A549 (cell line): ENCODE measurements at regions not wholly inside any gene's neighbourhood (a gene's known extent, or its start where the extent isn't known, plus 50 kb on each side); places are given as distances from the start of the nearest gene placed in this dataset.

Experiments
- ATAC-seq, 2 experiments: fragments of 200-7000 bp in 1 of 2; fragments of >200 bp in 1 of 2; cut with Nextera tagmentation in 1 of 2; cut with Tn5 transposase in 1 of 2; 3 replicates each; pipeline versions ENCODE4 v1.8.0 to v1.9.1; 2018 to 2020; ENCODE audit warnings: mild to moderate bottlenecking in 1 of 2, moderate library complexity in 1 of 2
- CTCF ChIA-PET: fragments of 300-600 bp; sonication (Branson Sonifier 250); formaldehyde crosslinking; extraction: SDS; loops from one replicate; lab custom pipeline; 2021; ENCODE audit warnings: antibody characterized with exemption, inconsistent platforms; lab: Yijun Ruan, JAX
- POLR2A ChIA-PET: fragments of 350-600 bp; formaldehyde crosslinking; extraction: SDS; loops from one replicate; lab custom pipeline; 2021; ENCODE audit warnings: antibody characterized with exemption, inconsistent platforms; lab: Yijun Ruan, JAX
- DNase-seq, 2 experiments: peaks; one replicate each; pipeline versions ENCODE4 v3.0.0 to v3.0.0-alpha.2; 2011 to 2016; ENCODE audit warnings: low read depth in 1 of 2, low spot score in 1 of 2
- FAIRE-seq: peaks from 2 replicates; lab custom pipeline; 2011; peaks lifted over from hg19 to GRCh38; lab: Jason Lieb, UNC
- H3K27ac ChIP-seq, 2 experiments: fragments of >200 bp; sonication (Bioruptor Twin); formaldehyde crosslinking; 3 replicates each; pipeline ENCODE4 v1.5.1; 2016 to 2017
- H3K4me1 ChIP-seq: fragments of >200 bp; sonication (Bioruptor Twin); formaldehyde crosslinking; 3 replicates; pipeline ENCODE4 v1.6.1; 2016
- H3K4me2 ChIP-seq: fragments of >200 bp; sonication (Bioruptor Twin); formaldehyde crosslinking; 3 replicates; pipeline ENCODE4 v1.6.1; 2016
- H3K4me3 ChIP-seq: fragments of >200 bp; sonication (Bioruptor Twin); formaldehyde crosslinking; 3 replicates; pipeline ENCODE4 v1.5.1; 2016
- H3K9me3 ChIP-seq: fragments of >200 bp; sonication (Bioruptor Twin); formaldehyde crosslinking; 3 replicates; pipeline ENCODE4 v1.6.1; 2016
- CHD2 ChIP-seq: fragments of 150-350 bp; IDR thresholded peaks from 2 replicates; pipeline ENCODE4 v1.6.1; 2014; ENCODE audit warnings: low read length; ENCODE audit not compliant: partially characterized antibody
- CHD4 ChIP-seq: fragments of 200-600 bp; sonication (generic); IDR thresholded peaks from 2 replicates; pipeline ENCODE4 v1.6.1; 2016; ENCODE audit warnings: antibody characterized with exemption, mild to moderate bottlenecking, borderline replicate concordance
- CTCF ChIP-seq: fragments of >200 bp; sonication (Bioruptor Twin); formaldehyde crosslinking; IDR thresholded peaks from 3 replicates; pipeline ENCODE4 v1.5.1; 2016
- ESRRA ChIP-seq: fragments of 150-350 bp; IDR thresholded peaks from 2 replicates; pipeline ENCODE4 v1.6.1; 2014; ENCODE audit warnings: mild to moderate bottlenecking, low read length, borderline replicate concordance
- FOSL2 ChIP-seq, 2 experiments: fragments of 450-650 bp in 1 of 2; fragments of >200 bp in 1 of 2; sonication (Bioruptor Twin) in 1 of 2; formaldehyde crosslinking; IDR thresholded peaks; 2 replicates each; pipeline versions ENCODE4 v1.5.0 to v1.6.1; 2016 to 2020; ENCODE audit warnings: mild to moderate bottlenecking in 1 of 2, moderate library complexity in 1 of 2
- HEYL ChIP-seq: fragments of 250-450 bp; sonication (Bioruptor Pico); IDR thresholded peaks from 2 replicates; pipeline ENCODE4 v1.8.0; 2021; ENCODE audit warnings: mild to moderate bottlenecking, moderate library complexity
- JUN ChIP-seq, 2 experiments: fragments of >200 bp; sonication (Bioruptor Twin); formaldehyde crosslinking; IDR thresholded peaks; 2 replicates in 1 of 2; 3 replicates in 1 of 2; pipeline ENCODE4 v1.6.1; 2016 to 2017
- JUNB ChIP-seq: fragments of >200 bp; sonication (Bioruptor Twin); formaldehyde crosslinking; IDR thresholded peaks from 2 replicates; pipeline ENCODE4 v1.6.1; 2016
- KDM1A ChIP-seq: fragments of 200-600 bp; sonication (generic); IDR thresholded peaks from 2 replicates; pipeline ENCODE4 v1.6.1; 2016; ENCODE audit warnings: low read depth, mild to moderate bottlenecking
- KDM5A ChIP-seq: fragments of 200-600 bp; sonication (generic); IDR thresholded peaks from 2 replicates; pipeline ENCODE4 v1.6.1; 2016; ENCODE audit warnings: antibody characterized with exemption, mild to moderate bottlenecking
- MAFK ChIP-seq: fragments of 450-650 bp; IDR thresholded peaks from 2 replicates; pipeline ENCODE4 v1.6.1; 2014; ENCODE audit not compliant: partially characterized antibody
- MAZ ChIP-seq: fragments of 150-350 bp; IDR thresholded peaks from 2 replicates; pipeline ENCODE4 v1.6.1; 2014; ENCODE audit warnings: antibody characterized with exemption, low read depth, low read length, borderline replicate concordance
- PBX3 ChIP-seq: IDR thresholded peaks from 2 replicates; pipeline ENCODE4 v1.6.1; 2012
- PHF8 ChIP-seq: fragments of 200-600 bp; sonication (generic); IDR thresholded peaks from 2 replicates; pipeline ENCODE4 v1.6.1; 2016; ENCODE audit warnings: low read depth, mild to moderate bottlenecking, antibody characterized with exemption, moderate library complexity, borderline replicate concordance
- RAD21 ChIP-seq, 2 experiments: fragments of >200 bp in 1 of 2; sonication (Bioruptor Twin) in 1 of 2; formaldehyde crosslinking in 1 of 2; IDR thresholded peaks in 1 of 2; conservative IDR thresholded peaks in 1 of 2; 2 replicates in 1 of 2; 3 replicates in 1 of 2; pipeline ENCODE4 v1.6.1; 2012 to 2018; ENCODE audit warnings: inconsistent platforms in 1 of 2
- RARB ChIP-seq: fragments of 250-450 bp; sonication (Bioruptor Pico); IDR thresholded peaks from 2 replicates; pipeline ENCODE4 v1.8.0; 2021; ENCODE audit warnings: mild to moderate bottlenecking, moderate library complexity
- REST ChIP-seq: fragments of 200-600 bp; sonication (generic); IDR thresholded peaks from 2 replicates; pipeline ENCODE4 v1.6.1; 2016; ENCODE audit warnings: antibody characterized with exemption, mild to moderate bottlenecking, moderate library complexity
- RNF2 ChIP-seq: fragments of 200-600 bp; sonication (generic); IDR thresholded peaks from 2 replicates; pipeline ENCODE4 v1.6.1; 2016; ENCODE audit warnings: low read depth, mild to moderate bottlenecking, antibody characterized with exemption, moderate library complexity, borderline replicate concordance
- SREBF2 ChIP-seq: fragments of 450-650 bp; IDR thresholded peaks from 2 replicates; pipeline ENCODE4 v1.6.1; 2014; ENCODE audit warnings: mild to moderate bottlenecking, moderate library complexity
- TFCP2L1 ChIP-seq: fragments of 250-450 bp; sonication (Bioruptor Pico); IDR thresholded peaks from 2 replicates; pipeline ENCODE4 v1.5.0; 2021; ENCODE audit warnings: mild to moderate bottlenecking
- TP53 ChIP-seq: fragments of 250-450 bp; sonication (Bioruptor Pico); IDR thresholded peaks from 2 replicates; pipeline ENCODE4 v1.5.0; 2021; ENCODE audit warnings: mild to moderate bottlenecking, moderate library complexity
- ZC3H11A ChIP-seq: fragments of 450-650 bp; IDR thresholded peaks from 2 replicates; pipeline ENCODE4 v1.6.1; 2014; ENCODE audit warnings: antibody characterized with exemption, mild to moderate bottlenecking
- ZFP36 ChIP-seq: fragments of 450-650 bp; IDR thresholded peaks from 2 replicates; pipeline ENCODE4 v1.6.1; 2014; ENCODE audit warnings: borderline replicate concordance; ENCODE audit not compliant: partially characterized antibody
- ZNF302 ChIP-seq: fragments of 250-450 bp; sonication (Bioruptor Pico); IDR thresholded peaks from 2 replicates; pipeline ENCODE4 v1.9.0; 2021; ENCODE audit warnings: inconsistent platforms, mild to moderate bottlenecking, moderate library complexity
- ZSCAN20 ChIP-seq: fragments of 250-450 bp; sonication (Bioruptor Pico); IDR thresholded peaks from 2 replicates; pipeline ENCODE4 v1.8.0; 2022; ENCODE audit warnings: mild to moderate bottlenecking, moderate library complexity
- WGBS: methylation state at CpG from one replicate; pipeline ENCODE4 v1.1.6; 2017; ENCODE audit errors: missing lambda C conversion rate; 5-methylcytosine and 5-hydroxymethylcytosine counted together

- no peak for TF ChIP-seq ZC3H11A
- no peak for TF ChIP-seq ZNF302 (CRISPR knock-in tag)
- TF ChIP-seq TFCP2L1 (CRISPR knock-in tag) = no peak
- TF ChIP-seq PBX3 = no peak
- no peak for TF ChIP-seq FOSL2 (IDR thresholded peaks at IDR 0.05)
- TF ChIP-seq FOSL2 (CRISPR knock-in tag; IDR thresholded peaks at IDR 0.05) = no peak
- TF ChIP-seq, all 56 proteins: peak for 0
- Histone ChIP-seq H3K4me3 (no peak overlapping the region), H3K9me3 (no peaks in the 10 kb centered on the region), H3K27ac (no peak overlapping the region), H3K4me2 (no peak overlapping the region), H3K4me1 (no peaks in the 10 kb centered on the region)
- WGBS = 75% methylated on average over 4 of the region's 4 CpGs
- no peak for DNase-seq
- ChIA-PET CTCF (no interaction called here), POLR2A (no interaction called here)
- FAIRE-seq = no peak
- ATAC-seq = no peak
These were observed 141.9 kb downstream of the SPRY2 start for GRCh38 chr13:80199067-80199466.

- Histone ChIP-seq H3K9me3 (no peaks in the 10 kb centered on the region), H3K4me3 (no peak overlapping the region), H3K4me1 (no peaks in the 10 kb centered on the region), H3K4me2 (no peak overlapping the region), H3K27ac (no peak overlapping the region)
- ATAC-seq = no peak
- no peak for FAIRE-seq
- no peak for TF ChIP-seq HEYL (CRISPR knock-in tag)
- no peak for TF ChIP-seq ZFP36
- no peak for TF ChIP-seq ZSCAN20
- no peak for TF ChIP-seq MAFK
- TF ChIP-seq CHD2 = no peak
- no peak for TF ChIP-seq ZNF302 (CRISPR knock-in tag)
- no peak for TF ChIP-seq CTCF
- TF ChIP-seq SREBF2 = no peak
- no peak for TF ChIP-seq KDM1A
- TF ChIP-seq TP53 (CRISPR knock-in tag) = no peak
- no peak for TF ChIP-seq JUN (IDR thresholded peaks at IDR 0.05)
- no peak for TF ChIP-seq ESRRA
- no peak for TF ChIP-seq CHD4
- TF ChIP-seq RAD21 (conservative IDR thresholded peaks at IDR 0.05 in 1 of 2, IDR thresholded peaks at IDR 0.05 in 1 of 2) = no peak
- no peak for TF ChIP-seq MAZ
- no peak for TF ChIP-seq ZC3H11A
- no peak for TF ChIP-seq PBX3
- TF ChIP-seq RNF2 = no peak
- no peak for TF ChIP-seq TFCP2L1 (CRISPR knock-in tag)
- 65% methylated on average over 2 of the region's 2 CpGs for WGBS
- DNase-seq = no peak
- ChIA-PET CTCF (no interaction called here), POLR2A (no interaction called here)
These were observed 144.2 kb downstream of the SPRY2 start for GRCh38 chr13:80196756-80197155.

GRCh38 chr13:80195649-80196048 is 145.3 kb downstream of the SPRY2 start:
- Histone ChIP-seq H3K9me3 (no peaks in the 10 kb centered on the region), H3K4me1 (no peaks in the 10 kb centered on the region), H3K27ac (no peak overlapping the region), H3K4me2 (no peak overlapping the region), H3K4me3 (no peak overlapping the region)
- ChIA-PET POLR2A (no interaction called here), CTCF (no interaction called here)
- no peak for ATAC-seq
- no peak for FAIRE-seq
- 71% methylated on average over 2 of the region's 2 CpGs for WGBS
- TF ChIP-seq JUNB = no peak
- no peak for TF ChIP-seq REST
- TF ChIP-seq RARB (CRISPR knock-in tag) = no peak
- TF ChIP-seq PHF8 = no peak
- TF ChIP-seq KDM5A = no peak
- TF ChIP-seq MAZ = no peak
- TF ChIP-seq ESRRA = no peak
- TF ChIP-seq TFCP2L1 (CRISPR knock-in tag) = no peak
- DNase-seq = no peak
